ENCODE measurements at regions not wholly inside any gene's neighbourhood (a gene's known extent, or its start where the extent isn't known, plus 50 kb on each side); places are given as distances from the start of the nearest gene placed in this dataset.

DNA sequence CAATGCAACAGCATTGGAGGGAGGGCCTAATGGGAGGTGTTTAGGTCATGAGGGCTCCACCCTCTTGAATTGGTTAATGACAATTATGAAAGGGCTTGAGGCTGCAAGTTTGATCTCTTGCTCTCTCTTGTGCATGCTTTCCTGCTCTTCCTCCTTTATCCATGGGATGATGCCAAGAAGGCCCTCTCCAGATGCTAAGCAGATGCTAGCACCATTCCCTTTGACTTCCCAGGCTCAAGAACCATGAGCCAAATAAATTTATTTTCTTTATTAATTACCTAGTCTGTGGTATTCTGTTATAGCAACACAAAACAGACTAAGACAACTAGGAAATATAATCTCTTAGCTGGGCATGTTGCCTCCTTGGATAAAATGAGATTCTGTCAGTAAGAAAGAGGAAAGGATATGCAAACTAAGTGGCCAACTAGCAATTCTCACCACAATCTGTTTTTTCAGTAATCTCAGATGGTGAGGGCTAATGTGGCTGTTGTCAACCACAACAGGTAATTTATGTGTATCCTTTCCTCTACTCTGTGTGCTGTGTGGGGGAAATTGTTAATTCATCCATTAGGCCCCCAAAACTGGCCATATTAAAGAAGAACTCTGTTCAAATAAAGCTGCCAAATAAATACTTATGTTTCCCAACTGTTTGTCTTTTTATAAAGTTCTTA is 269.1 kb upstream of the CD180 start:
- TF ChIP-seq, protein P1, sequence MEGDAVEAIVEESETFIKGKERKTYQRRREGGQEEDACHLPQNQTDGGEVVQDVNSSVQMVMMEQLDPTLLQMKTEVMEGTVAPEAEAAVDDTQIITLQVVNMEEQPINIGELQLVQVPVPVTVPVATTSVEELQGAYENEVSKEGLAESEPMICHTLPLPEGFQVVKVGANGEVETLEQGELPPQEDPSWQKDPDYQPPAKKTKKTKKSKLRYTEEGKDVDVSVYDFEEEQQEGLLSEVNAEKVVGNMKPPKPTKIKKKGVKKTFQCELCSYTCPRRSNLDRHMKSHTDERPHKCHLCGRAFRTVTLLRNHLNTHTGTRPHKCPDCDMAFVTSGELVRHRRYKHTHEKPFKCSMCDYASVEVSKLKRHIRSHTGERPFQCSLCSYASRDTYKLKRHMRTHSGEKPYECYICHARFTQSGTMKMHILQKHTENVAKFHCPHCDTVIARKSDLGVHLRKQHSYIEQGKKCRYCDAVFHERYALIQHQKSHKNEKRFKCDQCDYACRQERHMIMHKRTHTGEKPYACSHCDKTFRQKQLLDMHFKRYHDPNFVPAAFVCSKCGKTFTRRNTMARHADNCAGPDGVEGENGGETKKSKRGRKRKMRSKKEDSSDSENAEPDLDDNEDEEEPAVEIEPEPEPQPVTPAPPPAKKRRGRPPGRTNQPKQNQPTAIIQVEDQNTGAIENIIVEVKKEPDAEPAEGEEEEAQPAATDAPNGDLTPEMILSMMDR (IDR thresholded peaks at IDR 0.05), result no peak
- TF ChIP-seq EZH2 (IDR thresholded peaks at IDR 0.05) (no peak), EZH2phosphoT487 (IDR thresholded peaks at IDR 0.05) (no peak)

Measured in neural progenitor cell (in vitro differentiated cells).